ENCODE measurements at regions not wholly inside any gene's neighbourhood (a gene's known extent, or its start where the extent isn't known, plus 50 kb on each side); places are given as distances from the start of the nearest gene placed in this dataset.

DNA sequence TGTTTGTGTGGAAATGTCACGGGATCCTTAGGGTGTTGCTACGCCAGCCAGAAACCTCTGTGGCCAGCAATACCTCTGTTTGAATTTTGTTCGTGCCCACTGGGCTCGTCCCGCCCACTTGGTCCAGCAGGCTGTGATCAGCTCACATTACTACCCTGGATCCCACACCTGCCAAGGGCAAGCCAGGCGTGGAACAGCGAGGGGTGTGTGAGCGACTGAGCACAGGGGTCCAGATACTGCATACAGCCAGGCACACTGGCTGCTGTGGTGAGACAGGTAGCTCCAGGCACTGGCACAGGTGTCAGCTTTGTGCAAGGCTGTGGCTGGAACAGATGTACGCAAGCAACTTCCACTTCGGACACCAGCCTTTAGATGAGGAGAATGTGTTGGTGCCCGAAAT, 718.9 kb downstream of the EPHA7 start:
- TF ChIP-seq, protein P1, sequence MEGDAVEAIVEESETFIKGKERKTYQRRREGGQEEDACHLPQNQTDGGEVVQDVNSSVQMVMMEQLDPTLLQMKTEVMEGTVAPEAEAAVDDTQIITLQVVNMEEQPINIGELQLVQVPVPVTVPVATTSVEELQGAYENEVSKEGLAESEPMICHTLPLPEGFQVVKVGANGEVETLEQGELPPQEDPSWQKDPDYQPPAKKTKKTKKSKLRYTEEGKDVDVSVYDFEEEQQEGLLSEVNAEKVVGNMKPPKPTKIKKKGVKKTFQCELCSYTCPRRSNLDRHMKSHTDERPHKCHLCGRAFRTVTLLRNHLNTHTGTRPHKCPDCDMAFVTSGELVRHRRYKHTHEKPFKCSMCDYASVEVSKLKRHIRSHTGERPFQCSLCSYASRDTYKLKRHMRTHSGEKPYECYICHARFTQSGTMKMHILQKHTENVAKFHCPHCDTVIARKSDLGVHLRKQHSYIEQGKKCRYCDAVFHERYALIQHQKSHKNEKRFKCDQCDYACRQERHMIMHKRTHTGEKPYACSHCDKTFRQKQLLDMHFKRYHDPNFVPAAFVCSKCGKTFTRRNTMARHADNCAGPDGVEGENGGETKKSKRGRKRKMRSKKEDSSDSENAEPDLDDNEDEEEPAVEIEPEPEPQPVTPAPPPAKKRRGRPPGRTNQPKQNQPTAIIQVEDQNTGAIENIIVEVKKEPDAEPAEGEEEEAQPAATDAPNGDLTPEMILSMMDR (conservative IDR thresholded peaks at IDR 0.05; ENCODE audit: low read depth, low read length) = no peak
- no peak for TF ChIP-seq EZH2 (IDR thresholded peaks at IDR 0.05; ENCODE audit: borderline replicate concordance, low read depth, low read length, poor library complexity, severe bottlenecking)

Data from A673 (cell line).